ENCODE measurements at regions not wholly inside any gene's neighbourhood (a gene's known extent, or its start where the extent isn't known, plus 50 kb on each side); places are given as distances from the start of the nearest gene placed in this dataset.

DNA sequence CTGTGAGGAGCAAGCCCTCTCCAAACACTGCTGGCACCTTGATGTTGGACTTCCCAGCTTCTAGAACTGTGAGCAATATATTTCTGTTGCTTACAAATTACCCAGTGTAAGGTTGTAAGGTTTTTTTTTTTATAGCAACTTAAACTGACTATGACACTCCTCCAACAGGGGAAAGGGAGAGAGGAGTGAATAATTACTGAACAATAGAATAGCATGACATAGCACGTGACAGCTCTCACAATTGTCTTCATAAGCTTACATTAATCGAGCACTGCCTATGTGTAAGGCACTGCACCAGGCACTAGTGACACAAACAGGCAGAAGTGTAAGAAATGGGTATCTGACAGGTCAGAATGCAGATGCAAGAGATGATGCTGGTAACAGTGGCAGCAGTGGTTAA is 136.9 kb downstream of the FAT3 start:
- TF ChIP-seq, protein P1, sequence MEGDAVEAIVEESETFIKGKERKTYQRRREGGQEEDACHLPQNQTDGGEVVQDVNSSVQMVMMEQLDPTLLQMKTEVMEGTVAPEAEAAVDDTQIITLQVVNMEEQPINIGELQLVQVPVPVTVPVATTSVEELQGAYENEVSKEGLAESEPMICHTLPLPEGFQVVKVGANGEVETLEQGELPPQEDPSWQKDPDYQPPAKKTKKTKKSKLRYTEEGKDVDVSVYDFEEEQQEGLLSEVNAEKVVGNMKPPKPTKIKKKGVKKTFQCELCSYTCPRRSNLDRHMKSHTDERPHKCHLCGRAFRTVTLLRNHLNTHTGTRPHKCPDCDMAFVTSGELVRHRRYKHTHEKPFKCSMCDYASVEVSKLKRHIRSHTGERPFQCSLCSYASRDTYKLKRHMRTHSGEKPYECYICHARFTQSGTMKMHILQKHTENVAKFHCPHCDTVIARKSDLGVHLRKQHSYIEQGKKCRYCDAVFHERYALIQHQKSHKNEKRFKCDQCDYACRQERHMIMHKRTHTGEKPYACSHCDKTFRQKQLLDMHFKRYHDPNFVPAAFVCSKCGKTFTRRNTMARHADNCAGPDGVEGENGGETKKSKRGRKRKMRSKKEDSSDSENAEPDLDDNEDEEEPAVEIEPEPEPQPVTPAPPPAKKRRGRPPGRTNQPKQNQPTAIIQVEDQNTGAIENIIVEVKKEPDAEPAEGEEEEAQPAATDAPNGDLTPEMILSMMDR (IDR thresholded peaks at IDR 0.05; ENCODE audit: low read depth, low read length, missing input control), result no peak
- TF ChIP-seq YY1 (IDR thresholded peaks at IDR 0.05) (no peak), JUND (IDR thresholded peaks at IDR 0.05) (no peak), GABPA (IDR thresholded peaks at IDR 0.05 in 1 of 2, conservative IDR thresholded peaks at IDR 0.05 in 1 of 2) (no peak), SP1 (IDR thresholded peaks at IDR 0.05) (no peak)
- TF ChIP-seq, protein P2, sequence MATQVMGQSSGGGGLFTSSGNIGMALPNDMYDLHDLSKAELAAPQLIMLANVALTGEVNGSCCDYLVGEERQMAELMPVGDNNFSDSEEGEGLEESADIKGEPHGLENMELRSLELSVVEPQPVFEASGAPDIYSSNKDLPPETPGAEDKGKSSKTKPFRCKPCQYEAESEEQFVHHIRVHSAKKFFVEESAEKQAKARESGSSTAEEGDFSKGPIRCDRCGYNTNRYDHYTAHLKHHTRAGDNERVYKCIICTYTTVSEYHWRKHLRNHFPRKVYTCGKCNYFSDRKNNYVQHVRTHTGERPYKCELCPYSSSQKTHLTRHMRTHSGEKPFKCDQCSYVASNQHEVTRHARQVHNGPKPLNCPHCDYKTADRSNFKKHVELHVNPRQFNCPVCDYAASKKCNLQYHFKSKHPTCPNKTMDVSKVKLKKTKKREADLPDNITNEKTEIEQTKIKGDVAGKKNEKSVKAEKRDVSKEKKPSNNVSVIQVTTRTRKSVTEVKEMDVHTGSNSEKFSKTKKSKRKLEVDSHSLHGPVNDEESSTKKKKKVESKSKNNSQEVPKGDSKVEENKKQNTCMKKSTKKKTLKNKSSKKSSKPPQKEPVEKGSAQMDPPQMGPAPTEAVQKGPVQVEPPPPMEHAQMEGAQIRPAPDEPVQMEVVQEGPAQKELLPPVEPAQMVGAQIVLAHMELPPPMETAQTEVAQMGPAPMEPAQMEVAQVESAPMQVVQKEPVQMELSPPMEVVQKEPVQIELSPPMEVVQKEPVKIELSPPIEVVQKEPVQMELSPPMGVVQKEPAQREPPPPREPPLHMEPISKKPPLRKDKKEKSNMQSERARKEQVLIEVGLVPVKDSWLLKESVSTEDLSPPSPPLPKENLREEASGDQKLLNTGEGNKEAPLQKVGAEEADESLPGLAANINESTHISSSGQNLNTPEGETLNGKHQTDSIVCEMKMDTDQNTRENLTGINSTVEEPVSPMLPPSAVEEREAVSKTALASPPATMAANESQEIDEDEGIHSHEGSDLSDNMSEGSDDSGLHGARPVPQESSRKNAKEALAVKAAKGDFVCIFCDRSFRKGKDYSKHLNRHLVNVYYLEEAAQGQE (IDR thresholded peaks at IDR 0.05), result no peak
- TF ChIP-seq, protein P3, sequence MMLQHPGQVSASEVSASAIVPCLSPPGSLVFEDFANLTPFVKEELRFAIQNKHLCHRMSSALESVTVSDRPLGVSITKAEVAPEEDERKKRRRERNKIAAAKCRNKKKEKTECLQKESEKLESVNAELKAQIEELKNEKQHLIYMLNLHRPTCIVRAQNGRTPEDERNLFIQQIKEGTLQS (IDR thresholded peaks at IDR 0.05), result no peak
- TF ChIP-seq, protein P4, sequence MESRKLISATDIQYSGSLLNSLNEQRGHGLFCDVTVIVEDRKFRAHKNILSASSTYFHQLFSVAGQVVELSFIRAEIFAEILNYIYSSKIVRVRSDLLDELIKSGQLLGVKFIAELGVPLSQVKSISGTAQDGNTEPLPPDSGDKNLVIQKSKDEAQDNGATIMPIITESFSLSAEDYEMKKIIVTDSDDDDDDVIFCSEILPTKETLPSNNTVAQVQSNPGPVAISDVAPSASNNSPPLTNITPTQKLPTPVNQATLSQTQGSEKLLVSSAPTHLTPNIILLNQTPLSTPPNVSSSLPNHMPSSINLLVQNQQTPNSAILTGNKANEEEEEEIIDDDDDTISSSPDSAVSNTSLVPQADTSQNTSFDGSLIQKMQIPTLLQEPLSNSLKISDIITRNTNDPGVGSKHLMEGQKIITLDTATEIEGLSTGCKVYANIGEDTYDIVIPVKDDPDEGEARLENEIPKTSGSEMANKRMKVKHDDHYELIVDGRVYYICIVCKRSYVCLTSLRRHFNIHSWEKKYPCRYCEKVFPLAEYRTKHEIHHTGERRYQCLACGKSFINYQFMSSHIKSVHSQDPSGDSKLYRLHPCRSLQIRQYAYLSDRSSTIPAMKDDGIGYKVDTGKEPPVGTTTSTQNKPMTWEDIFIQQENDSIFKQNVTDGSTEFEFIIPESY (IDR thresholded peaks at IDR 0.05), result no peak

All from liver (tissue), 3 donors.